Hepatic stellate cell (primary cell): ENCODE measurements at regions not wholly inside any gene's neighbourhood (a gene's known extent, or its start where the extent isn't known, plus 50 kb on each side); places are given as distances from the start of the nearest gene placed in this dataset.
"Not testable (repeated sequence)": the region's sequence is repeated elsewhere in the genome, so short reads cannot be mapped to it uniquely, and the experiment has no call there.

Experiments
- DNase-seq: peaks from one replicate; pipeline ENCODE4 v3.0.0; 2011; ENCODE audit warnings: low spot score

DNA sequence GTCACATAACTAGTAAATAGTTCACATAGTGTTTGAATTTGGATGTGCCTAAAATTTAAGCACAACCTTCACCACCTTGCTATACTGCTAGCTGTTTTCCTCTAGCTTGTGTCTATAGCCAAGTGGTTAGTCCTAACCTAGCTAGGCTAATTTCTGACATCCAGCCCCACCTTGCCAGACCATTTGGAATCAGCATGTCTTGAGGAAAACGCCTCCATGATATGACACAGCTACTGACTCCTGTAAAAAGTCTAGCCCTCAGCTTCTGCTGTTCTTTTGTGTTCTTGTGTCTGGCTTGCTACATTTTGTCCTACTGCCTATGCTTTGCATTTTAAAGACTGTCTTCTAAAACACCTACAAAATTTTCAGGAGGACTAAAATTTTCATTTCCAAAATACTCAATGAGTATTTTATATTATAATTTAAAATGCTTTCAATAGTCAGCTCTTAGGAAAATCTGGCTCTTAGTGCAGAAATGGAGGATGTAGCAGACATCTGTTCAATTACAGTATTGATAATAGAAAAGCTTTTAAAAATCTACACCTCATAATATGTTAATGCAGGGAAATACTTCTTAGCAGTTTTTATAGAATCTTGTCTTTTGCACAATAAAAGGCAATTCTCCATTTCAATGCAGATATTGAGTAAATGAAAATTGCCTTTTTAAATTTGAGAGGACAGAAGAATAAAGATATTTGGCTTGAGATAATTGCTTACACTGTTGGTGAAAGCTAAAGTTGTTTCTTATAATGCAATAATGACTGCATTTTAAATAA is 160.8 kb upstream of the APP start:
- no peak for DNase-seq

DNA sequence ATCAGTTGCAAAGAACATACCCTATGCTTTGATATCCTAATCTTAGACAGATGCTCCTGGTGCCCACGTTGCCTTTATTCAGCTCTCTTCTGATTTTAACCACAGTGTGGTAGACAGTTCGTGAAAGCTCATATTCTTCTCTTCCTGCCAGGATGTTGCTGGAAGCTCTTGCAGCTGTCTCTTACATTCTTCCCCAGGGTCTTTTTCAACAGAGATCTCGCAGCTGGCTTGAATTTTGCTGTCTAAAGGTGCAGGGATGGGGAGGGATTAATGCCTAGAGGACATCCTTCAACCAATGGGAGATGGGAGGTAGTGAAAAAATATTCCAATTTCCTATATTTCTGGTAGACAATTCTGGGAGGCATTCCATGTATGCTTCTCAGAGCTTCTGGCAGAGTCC is 150.0 kb upstream of the APP start:
- DNase-seq = no peak

DNA sequence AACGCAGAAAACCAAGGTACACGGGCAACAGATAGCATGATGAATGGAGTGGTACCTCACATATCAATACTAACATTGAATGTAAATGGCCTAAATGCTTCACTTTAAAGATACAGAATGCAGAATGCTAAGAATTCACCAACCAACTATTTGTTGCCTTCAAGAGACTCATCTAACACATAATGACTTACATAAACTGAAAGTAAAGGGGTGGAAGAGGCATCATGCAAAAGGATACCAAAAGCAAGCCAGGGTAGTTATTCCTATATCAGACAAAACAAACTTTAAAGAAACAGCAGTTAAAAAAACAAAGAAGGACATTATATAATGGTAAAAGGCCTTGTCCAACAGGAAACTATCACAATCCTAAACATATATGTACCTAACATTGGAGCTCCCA is 137.1 kb upstream of the APP start:
- DNase-seq = no peak

GRCh38 chr21:26297851-26298250 is 127.3 kb upstream of the APP start:
- DNase-seq = no peak

DNA sequence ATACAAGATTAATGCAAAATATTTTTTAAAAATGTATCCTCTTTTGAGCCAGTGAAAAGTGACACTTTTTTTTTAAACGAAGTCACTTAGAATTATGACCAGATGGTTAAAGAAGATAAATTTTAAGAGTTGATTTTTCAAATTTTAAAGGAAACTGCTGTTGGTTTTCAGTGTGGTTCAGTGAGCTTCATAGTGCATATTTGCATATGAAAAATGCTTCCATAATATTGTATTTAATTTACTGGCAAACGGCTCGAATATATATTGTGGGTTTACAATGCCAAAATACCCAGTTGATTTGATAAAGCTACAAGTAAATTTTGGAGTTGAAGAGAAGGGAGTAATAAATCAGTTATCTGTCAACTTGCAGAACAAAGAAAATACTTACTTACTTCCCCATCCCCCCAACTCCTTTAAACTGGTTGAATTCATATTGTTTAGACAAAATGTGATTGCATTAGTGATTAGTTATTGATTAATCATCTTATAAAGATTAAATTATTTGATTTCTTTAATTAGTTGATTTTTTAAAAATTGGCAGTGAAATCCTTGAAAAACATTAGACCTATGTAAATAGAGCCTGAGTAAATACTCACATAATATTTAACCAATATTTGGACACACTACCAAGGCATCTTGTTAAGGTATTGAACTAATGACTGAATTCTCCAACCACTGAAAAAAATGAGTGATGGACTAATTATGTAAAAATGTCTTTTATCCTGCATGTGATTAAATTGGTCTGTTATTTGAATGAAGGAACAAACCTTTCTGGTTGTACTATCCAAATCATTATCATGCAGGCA is 122.8 kb upstream of the APP start:
- DNase-seq = no peak

DNA sequence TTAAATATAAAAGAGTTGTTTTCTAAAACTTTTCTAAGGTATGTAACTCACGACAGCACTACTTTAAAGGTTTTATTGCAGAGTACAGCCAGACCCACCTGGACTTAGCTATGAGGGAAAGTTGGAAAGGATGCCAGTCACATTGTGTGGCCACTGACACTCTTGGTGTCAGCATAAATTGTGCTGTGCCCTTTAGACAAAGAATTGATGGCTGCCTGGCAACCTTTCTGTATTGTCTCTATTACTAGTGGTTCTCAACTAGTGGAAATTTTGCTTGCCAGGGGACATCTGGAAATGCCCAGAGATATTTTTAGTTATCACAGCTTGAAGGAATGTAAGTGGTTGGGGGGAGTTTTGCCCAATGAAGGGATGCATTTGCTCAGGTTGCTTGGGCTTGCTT is 117.5 kb upstream of the APP start:
- DNase-seq = no peak

DNA sequence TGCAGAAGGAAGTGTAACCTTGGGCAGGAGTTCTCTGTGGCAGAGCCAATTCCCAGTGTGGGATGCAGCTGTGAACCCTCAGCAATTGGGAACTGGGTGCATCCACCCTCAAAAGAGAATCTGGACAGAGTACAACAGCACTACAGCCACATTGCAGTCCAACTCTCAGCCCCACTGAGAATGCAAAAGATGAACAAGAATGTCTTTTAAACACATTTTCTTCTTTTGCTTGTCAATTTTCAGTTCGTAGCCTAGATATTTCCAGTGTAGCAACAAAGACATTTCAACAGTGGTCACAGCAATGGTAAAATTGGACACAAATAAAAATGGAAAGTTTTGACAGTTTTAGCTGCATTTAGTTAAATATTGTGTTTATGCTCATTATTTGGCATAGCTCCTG is 114.0 kb upstream of the APP start:
- DNase-seq = no peak

DNA sequence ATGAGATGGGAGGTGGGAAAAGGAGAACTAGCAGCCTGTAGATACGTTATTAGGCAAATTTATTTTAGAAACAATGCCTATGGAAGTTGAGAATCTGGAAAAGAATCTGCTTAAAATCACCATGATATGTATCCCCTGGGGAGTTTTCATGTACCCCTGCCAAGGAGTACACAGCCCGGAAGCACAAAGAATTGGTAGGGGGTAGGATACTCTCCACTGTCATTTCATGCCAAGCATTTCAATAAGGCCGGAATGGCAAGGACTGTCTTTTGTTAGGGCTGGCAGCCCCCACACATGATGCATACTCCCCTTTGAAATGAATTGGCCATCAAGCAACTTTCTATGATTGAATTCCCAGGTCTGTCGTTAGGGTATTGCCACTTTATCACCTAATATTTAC is 111.5 kb upstream of the APP start:
- no peak for DNase-seq

- DNase-seq = no peak
These were observed 110.9 kb upstream of the APP start for GRCh38 chr21:26281506-26281905.

DNA sequence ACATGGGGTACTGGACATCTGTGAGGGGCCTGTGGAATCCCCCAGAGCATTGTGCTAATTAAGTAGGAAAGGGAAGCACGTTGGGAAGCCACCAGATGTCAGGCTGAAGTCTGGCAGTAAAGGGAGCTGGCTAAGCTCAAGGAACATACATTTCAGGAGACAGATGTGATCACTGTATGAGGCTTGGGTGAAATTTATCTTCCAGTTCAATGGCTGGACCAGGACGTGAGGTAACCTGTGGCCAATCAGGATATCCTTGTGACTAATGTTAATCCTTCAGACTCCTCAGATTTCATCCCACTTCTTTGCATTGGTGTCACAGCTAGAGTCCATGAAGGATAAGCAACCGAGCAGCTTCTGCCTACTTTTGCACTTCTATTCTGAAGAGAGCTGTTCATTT is 110.2 kb upstream of the APP start:
- DNase-seq = no peak

DNA sequence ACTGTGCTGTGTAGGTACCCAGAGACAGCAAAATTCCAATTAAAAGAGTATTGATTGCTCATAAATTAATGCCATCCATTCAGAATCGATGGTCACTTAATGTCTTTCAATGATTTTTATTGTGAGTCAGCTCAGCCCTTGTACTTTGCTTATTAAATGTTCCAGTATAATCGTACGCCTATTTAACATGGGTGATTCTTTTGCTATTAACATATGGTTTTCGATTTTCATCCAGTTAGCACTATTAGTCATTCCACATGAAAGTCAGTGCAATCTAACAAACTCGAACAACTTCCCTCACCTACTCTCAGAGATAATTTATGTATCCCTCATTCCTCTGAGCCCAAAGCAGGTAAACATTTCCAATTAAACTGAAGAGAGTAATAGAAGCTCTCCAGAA is 109.6 kb upstream of the APP start:
- DNase-seq = no peak

GRCh38 chr21:26275801-26276200 is 105.2 kb upstream of the APP start:
- DNase-seq = no peak

DNA sequence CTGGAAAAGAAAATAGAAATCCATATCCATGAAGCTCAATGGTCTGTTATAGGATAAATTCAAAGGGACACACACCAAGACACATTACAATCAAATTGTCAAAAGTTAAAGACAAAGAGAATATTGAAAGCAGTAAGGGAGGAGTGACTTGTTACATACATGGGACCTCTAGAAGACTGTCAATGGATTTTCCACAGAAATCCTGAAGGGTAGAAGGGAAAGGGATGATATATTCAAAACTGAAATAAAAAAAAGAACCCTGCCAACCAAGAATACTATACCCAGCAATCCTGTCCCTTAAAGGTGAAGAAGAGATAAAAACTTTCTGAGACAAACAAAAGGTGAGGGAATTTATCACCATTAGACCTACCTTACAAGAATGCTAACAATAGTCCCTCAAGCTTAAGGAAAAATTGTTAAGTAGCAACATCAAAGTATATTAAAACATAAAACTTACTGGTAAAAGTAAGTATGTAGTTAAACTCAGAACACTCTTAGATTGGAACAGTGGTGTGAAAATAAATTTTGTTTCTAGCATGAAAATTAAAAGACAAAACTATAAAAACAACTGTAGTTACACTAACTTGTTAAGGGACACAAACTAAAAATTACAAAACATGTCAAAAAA is 103.2 kb upstream of the APP start:
- no peak for DNase-seq

GRCh38 chr21:26267389-26267788 is 96.8 kb upstream of the APP start:
- DNase-seq = no peak

DNA sequence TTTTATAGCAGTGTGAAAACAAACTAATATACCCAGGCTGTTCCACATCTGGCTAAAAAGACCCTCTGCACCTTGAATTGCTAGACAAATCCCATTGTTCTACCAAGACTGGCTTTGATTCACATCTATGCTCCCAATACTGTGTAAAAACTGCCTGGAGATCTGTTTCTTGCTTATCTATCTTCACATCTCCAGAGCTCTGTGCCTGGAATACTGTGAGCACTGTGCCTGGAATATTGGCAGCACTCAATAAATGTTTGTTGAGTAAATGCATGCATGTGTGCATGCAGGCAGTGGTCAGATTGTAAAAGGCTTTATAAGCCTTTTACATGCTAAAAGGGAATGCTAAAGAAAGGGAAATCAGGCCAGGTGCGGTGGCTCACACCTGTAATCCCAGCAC is 75.5 kb upstream of the APP start:
- DNase-seq = no peak

- no peak for DNase-seq
These were observed 74.9 kb upstream of the APP start for GRCh38 chr21:26245428-26245827.

- DNase-seq = no peak
These were observed 68.1 kb upstream of the APP start for GRCh38 chr21:26238646-26239045.

- no peak for DNase-seq
These were observed 65.7 kb upstream of the APP start for GRCh38 chr21:26236281-26236680.

DNA sequence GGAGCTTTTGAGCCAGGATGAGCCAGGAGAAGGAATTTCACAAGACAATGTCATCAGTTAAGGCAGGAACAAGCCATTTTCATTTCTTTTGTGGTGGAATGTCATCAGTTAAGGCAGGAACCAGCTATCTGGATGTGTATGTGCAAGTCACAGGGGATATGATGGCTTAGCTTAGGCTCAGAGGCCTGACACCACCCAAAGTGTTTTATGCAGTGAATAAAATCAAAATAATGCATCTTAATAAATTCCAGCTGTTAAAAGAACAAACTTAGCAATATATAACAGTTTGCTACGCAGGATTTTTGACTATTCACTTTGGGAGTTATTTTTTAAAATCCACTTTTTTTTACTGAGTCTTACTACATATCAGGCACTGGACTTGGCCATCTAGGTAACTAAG is 62.7 kb upstream of the APP start:
- DNase-seq = not testable (repeated sequence)

DNA sequence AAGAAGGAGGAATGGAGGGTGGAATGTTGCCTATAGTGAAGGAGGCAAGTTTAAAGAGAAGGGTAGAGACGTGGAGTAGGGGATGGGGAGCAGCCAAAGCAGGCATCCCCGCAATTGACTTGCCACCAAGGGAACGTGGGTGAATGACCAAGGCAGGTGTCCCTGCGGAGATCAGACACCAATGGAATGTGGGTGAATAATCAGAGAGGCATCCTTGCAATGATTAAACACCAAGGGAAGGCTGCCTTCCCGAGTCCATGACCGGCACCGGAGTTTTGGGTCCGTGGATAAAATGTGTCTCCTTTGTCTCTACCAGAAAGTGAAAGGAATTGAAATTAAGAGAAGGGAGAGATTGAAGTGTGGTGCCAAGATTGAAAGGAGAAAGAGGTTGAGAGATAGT is 61.9 kb upstream of the APP start:
- DNase-seq = not testable (repeated sequence)

GRCh38 chr21:26227130-26227529 is 56.6 kb upstream of the APP start:
- no peak for DNase-seq

- DNase-seq = no peak
These were observed 56.2 kb upstream of the APP start for GRCh38 chr21:26226724-26227123.

DNA sequence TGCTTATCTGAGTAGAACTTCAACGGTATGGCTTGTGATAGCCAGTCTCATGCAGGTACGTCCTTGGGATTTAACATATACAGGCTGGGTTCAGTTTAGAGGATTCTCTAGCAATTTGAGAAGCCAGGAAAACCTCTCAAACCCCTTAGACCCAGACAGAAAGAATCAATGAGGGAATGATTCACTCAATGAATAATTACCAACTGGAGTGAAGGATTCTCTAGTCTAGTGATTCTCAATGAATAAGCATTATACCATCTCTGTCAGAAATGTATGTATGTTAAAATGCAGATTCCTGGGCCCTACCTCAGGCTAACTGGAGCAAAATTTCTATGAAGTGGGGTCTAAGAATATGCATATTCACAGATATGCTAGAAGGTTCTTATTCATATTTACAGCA is 54.5 kb upstream of the APP start:
- DNase-seq = no peak
